Inflammatory macrophage (primary cell): ENCODE measurements at regions not wholly inside any gene's neighbourhood (a gene's known extent, or its start where the extent isn't known, plus 50 kb on each side); places are given as distances from the start of the nearest gene placed in this dataset.
"Not testable (repeated sequence)": the region's sequence is repeated elsewhere in the genome, so short reads cannot be mapped to it uniquely, and the experiment has no call there.

Source experiments
- DNase-seq, 2 donors: peaks; one replicate each; pipeline ENCODE4 v3.0.0-alpha.2; 2020 to 2022

- DNase-seq, result no peak
Observed at GRCh38 chr6:68054756-68055155, 580.3 kb upstream of the ADGRB3 start.

GRCh38 chr6:68053805-68054373 lies 581.2 kb upstream of the ADGRB3 start:
- no peak for DNase-seq

GRCh38 chr6:68052234-68052633 lies 582.8 kb upstream of the ADGRB3 start:
- no peak for DNase-seq

- DNase-seq, result no peak
Observed at GRCh38 chr6:68049562-68049961, 585.5 kb upstream of the ADGRB3 start.

GRCh38 chr6:68046756-68047155 lies 588.3 kb upstream of the ADGRB3 start:
- DNase-seq, result no peak

- no peak for DNase-seq
Observed at GRCh38 chr6:68046302-68046701, 588.8 kb upstream of the ADGRB3 start.

GRCh38 chr6:68045193-68045592 lies 589.9 kb upstream of the ADGRB3 start:
- no peak for DNase-seq

- no peak for DNase-seq
Observed at GRCh38 chr6:68044264-68044663, 590.8 kb upstream of the ADGRB3 start.

- no peak for DNase-seq
Observed at GRCh38 chr6:68043122-68043398, 592.0 kb upstream of the ADGRB3 start.

- DNase-seq, result no peak
Observed at GRCh38 chr6:68042339-68043121, 592.6 kb upstream of the ADGRB3 start.

GRCh38 chr6:68040780-68041179 lies 594.3 kb upstream of the ADGRB3 start:
- no peak for DNase-seq

- DNase-seq, result no peak
Observed at GRCh38 chr6:68040312-68040778, 594.7 kb upstream of the ADGRB3 start.

GRCh38 chr6:68039641-68040311 lies 595.3 kb upstream of the ADGRB3 start:
- no peak for DNase-seq

GRCh38 chr6:68038815-68039408 lies 596.2 kb upstream of the ADGRB3 start:
- DNase-seq, result no peak

- no peak for DNase-seq
Observed at GRCh38 chr6:68032217-68032616, 602.9 kb upstream of the ADGRB3 start.

GRCh38 chr6:68031054-68031453 lies 604.0 kb upstream of the ADGRB3 start:
- DNase-seq, result no peak

- DNase-seq, result no peak
Observed at GRCh38 chr6:68026483-68026882, 608.6 kb upstream of the ADGRB3 start.

GRCh38 chr6:68025764-68026163 lies 609.3 kb upstream of the ADGRB3 start:
- DNase-seq, result no peak

GRCh38 chr6:68024570-68025269 lies 610.4 kb upstream of the ADGRB3 start:
- no peak for DNase-seq

- not testable (repeated sequence) for DNase-seq
Observed at GRCh38 chr6:68022968-68023367, 612.1 kb upstream of the ADGRB3 start.

GRCh38 chr6:68013780-68014515 lies 621.1 kb upstream of the ADGRB3 start:
- no peak for DNase-seq

GRCh38 chr6:68012822-68013221 lies 622.3 kb upstream of the ADGRB3 start:
- no peak for DNase-seq
